OCI-M2 (cell line): ENCODE measurements at regions not wholly inside any gene's neighbourhood (a gene's known extent, or its start where the extent isn't known, plus 50 kb on each side); places are given as distances from the start of the nearest gene placed in this dataset.

Experiments
- DNase-seq: peaks from one replicate; lab custom pipeline; 2025; ENCODE audit not compliant: unreplicated experiment; lab: John Stamatoyannopoulos, UW

GRCh38 chr18:79609841-79610281, 69.7 kb upstream of the CTDP1 start:
- no peak for DNase-seq

GRCh38 chr18:79610461-79611039, 69.1 kb upstream of the CTDP1 start:
- DNase-seq = no peak

- no peak for DNase-seq
These were observed 68.4 kb upstream of the CTDP1 start for GRCh38 chr18:79611040-79611681.

DNA sequence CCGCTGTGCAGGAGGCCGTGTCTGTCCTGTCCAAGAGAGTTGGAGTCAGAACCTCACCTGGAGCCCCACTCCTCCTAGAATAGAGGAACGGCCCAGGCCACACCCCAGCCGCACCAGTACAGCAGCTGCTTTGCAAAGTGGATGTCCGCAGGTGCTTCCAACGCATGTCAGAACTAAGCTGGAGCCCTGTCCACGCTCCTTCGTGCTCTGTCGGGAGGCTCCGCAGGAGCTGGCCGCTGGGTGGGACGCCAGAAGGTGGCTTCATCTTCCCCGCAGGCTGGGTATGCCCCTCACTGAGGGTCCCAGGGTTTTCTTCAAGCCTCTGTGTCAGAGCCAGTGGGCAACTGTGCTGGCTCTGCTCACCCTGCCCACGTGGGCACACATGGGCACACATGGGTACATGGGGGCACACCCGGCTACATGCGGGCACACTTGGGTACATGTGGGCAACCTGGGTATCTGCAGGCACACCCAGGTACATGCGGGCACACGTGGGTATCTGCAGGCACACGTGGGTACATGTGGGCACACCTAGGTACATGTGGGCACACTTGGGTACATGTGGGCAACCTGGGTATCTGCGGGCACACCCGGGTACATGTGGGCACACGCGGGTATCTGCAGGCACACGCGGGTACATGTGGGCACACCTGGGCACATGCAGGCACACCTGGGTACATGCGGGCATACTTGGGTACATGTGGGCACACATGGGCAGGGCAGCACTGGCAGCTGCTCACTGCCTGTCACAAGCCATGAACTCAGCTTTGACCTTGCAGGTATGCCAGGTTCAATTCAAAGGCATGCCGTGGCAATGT, 67.1 kb upstream of the CTDP1 start:
- no peak for DNase-seq

GRCh38 chr18:79613186-79613931, 66.2 kb upstream of the CTDP1 start:
- DNase-seq = no peak

DNA sequence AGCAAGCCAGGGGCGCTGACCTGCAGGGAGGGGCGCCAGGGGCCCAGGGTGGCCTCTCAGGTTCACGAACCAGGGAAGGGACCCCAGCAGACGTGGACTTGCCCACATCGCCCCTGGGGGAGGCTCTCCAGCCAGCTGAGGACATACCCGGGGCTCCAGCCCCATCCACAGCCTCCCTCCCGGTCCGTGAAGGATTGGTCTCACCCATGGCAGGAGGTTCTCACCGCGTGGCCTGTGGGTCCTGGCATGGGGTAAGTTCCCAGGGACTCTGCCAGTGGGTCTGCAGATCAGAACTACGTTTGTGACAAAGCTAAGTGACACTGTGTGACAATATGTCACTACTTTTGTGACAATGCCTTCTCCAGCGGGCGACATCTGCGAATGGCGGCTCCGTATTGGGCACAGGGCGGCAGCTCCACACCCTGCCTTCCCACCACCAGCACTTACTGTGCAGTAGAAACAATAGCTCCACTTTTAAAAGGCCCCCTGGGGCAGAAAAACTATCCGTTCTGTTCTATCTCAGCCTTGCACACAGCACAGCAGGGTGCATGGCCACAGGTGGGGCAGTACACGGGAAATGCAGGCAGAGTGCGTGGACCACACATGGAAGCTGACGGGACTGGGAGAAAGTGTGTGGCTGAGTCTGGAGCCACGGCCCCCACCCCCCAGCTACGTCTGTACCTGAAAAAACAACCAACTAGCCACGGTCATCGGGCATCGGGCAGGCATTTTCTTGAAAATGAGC, 65.2 kb upstream of the CTDP1 start:
- no peak for DNase-seq

- DNase-seq = no peak
These were observed 64.5 kb upstream of the CTDP1 start for GRCh38 chr18:79615091-79615490.

GRCh38 chr18:79615586-79615985, 64.0 kb upstream of the CTDP1 start:
- no peak for DNase-seq

DNA sequence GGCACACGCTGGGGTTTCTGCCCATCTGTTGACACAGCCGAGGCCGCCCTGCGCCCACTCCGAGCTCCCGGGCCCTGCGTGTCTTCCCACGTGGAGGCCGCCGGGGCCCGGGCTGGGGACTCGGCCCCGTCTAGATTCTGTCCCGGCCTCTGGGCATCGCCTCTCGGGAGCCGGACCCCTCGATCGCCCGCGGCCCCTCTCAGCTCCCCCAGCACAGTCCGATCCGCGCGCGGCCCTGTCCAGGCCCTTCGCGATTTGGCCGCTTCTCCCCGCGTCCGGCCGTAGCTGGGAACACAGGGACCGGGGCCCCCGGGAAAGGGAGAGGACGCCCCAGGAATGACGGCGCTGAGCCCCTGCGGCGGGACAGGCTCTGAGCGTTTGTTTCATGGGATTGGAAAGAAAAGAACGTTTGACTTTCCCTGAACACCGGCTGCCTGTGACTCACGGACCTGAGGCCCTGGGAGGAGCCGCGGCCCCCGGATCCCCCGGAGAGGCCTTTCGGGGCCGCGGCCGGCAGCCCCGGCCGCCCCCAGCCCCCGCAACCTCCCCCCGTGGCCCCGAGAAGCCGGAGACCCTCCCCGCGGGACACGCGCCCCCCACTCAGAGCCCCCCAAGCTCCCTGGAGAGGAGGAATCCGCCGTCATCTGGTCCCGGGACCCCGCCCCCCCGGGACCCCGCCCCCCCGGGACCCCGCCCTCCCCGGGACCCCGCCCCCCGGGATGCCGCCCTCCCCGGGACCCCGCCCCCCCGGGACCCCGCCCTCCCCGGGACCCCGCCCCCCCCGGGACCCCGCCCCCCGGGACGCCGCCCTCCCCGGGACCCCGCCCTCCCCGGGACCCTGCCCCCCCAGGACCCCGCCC, 62.7 kb upstream of the CTDP1 start:
- no peak for DNase-seq

DNA sequence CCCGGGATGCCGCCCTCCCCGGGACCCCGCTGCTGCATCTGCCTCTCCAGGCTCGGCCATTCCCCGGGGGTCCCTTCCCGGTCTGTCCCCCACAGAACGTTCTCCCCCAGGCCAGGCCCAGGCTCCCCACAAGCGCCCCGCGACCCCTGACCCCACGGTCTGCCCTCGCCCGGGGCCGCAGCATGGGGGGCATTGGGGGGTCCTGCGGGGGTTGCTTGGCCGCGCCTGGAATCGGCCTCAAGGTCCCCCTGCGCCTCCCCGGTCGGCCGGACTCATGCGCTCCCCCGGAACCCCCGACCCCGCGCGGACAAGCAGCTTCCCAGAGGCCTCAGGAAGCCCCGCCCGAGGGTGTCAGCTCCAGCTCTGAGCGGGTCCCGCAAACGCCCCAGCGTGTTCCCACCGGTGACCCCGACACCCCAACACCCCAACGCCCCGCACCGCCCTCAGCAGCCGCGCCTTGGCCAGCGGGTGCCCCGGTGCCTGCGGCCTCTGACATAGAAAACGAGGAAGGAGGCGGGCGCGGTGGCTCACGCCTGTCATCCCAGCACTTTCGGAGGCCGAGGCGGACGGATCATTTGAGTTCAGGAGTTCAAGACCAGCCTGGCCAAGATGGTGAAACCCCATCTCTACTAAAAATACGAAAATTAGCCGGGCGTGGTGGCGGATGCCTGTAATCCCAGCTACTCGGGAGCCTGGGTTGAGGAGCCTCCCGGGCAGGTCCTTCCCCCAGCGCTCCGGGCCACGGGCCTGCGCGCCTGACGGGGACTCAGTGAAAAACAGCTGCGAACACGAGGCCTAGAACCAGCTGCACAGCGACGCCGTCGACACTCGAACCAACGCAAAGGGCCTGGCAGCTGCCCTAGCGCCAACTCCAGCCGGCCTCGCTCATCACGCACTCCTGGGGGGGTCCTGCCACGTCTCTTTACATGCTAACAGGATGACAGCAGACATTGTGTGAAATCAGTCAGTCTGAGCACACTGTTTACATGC, 61.8 kb upstream of the CTDP1 start:
- DNase-seq = no peak

DNA sequence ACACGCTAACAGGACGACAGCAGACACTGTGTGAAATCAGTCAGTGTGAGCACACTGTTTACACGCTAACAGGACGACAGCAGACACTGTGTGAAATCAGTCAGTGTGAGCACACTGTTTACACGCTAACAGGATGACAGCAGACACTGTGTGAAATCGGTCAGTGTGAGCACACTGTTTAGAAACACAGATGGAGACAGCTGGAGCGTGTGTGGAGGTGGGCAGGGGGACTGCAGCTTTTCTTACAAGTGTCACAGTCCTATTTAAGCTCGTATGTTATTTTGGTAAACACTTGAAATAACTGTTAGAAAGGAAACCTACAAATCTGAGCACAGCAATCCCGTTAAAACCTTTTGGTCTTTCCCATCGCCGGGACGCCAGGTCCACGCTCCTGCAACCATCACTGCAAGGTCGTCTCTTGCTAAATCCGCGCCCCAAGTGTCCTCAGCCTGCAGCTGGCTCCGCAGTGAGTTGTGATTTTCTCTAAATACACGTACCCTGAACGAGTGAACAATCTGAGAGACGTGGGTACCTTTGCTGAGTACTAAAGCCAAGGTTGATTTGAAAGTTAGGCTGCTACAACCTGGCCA, 58.9 kb upstream of the CTDP1 start:
- DNase-seq = no peak

DNA sequence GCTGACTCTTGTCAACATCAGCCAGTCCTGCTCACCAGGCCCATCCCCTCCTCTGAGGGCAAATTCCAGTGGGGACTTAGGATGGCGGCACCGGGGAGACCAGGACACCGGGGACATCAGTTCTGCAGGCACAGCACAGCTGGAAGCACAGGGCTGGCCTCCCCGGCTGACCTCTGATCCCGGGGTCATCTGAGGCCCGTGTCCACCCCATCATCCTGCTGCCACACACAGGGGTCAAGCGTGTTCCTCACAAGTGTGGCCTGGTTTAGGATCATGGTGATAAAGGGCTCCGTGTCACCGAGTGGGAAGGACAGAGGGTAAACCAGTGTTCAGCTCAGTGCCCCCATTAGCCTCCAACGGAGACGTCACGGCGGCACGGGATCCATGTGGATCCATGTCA, 58.1 kb upstream of the CTDP1 start:
- no peak for DNase-seq

DNA sequence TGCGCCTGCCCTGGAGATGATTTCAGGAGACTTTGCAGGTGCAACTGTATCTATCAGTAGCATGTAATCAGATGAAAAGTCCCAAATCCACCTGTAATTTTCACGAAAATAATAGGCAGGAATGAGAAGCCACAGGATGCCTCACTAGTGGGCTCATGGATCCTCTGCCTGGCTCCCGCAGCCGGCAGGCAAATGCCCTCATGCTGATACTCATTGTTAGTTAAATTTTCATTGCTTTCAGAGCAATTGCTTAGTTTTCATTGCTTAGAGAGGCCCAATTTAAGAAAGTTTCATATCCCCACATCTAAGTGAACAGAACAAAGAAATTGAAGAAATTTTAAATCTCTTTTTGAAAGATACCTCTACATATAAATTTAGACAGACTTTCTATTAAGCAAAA, 57.6 kb upstream of the CTDP1 start:
- DNase-seq = no peak

- DNase-seq = no peak
These were observed 55.0 kb upstream of the CTDP1 start for GRCh38 chr18:79624356-79625170.

- no peak for DNase-seq
These were observed 54.2 kb upstream of the CTDP1 start for GRCh38 chr18:79625195-79625923.

DNA sequence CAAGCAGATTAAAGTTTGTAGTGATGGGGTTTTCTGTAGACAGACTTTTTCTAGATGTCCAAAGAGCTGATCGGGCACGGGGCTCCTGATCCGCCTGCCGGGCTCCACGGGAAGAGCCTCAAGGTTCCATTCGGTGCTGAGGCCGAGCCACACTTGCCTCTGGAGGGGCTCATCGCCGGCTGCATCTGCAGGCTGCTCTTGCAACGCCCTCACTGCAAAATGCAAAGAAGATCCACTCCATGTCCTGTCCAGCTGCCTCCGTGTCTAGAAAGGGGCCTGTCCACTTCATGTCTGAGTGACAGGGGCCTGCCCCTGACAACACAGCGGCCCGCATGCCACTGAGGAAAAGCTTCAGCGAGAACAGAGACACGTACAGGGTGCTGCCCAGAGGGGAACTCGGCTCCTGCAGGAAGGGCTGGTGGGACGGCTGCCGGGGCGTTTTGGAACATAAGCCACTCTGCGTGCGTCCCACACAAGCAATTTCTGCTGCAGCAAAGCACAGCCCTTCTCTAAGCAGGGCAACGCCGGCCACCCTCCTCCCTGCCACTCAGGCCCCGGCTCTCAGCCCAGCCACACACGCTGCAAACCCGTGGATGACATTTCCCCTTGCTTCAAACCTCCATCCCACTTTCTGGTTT, 53.6 kb upstream of the CTDP1 start:
- no peak for DNase-seq
